ENCODE measurements at regions not wholly inside any gene's neighbourhood (a gene's known extent, or its start where the extent isn't known, plus 50 kb on each side); places are given as distances from the start of the nearest gene placed in this dataset.

DNA sequence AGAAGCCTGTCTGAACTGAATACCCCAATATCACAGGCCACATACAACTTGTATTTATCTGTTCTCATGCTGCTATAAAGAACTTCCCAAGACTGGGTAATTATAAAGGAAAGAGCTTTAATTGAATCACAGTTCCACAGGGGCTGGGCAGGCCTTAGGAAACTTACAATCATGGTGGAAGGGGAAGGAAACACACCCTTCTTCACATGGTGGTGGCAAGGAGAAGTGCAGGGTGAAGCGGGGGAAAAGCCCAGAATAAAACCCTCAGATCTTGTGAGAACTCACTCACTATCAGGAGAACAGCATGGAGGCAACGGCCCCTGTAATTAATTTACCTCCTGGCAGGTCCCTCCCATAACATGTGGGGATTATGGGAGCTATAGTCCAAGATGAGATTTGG is 50.3 kb upstream of the FNDC1 start:
- no peaks in the 10 kb centered on the region for H3K27me3 ChIP-seq (ENCODE audit: insufficient read depth, poor library complexity, severe bottlenecking)
- H3K4me3 ChIP-seq (replicated peaks; ENCODE audit: insufficient read depth, low read length), result no peak overlapping the region
- no peak for DNase-seq (ENCODE audit: low read depth in 1 of 2, low spot score in 1 of 2)
- no peak overlapping the region for H3K27ac ChIP-seq (replicated peaks)
- TF ChIP-seq, protein P1, sequence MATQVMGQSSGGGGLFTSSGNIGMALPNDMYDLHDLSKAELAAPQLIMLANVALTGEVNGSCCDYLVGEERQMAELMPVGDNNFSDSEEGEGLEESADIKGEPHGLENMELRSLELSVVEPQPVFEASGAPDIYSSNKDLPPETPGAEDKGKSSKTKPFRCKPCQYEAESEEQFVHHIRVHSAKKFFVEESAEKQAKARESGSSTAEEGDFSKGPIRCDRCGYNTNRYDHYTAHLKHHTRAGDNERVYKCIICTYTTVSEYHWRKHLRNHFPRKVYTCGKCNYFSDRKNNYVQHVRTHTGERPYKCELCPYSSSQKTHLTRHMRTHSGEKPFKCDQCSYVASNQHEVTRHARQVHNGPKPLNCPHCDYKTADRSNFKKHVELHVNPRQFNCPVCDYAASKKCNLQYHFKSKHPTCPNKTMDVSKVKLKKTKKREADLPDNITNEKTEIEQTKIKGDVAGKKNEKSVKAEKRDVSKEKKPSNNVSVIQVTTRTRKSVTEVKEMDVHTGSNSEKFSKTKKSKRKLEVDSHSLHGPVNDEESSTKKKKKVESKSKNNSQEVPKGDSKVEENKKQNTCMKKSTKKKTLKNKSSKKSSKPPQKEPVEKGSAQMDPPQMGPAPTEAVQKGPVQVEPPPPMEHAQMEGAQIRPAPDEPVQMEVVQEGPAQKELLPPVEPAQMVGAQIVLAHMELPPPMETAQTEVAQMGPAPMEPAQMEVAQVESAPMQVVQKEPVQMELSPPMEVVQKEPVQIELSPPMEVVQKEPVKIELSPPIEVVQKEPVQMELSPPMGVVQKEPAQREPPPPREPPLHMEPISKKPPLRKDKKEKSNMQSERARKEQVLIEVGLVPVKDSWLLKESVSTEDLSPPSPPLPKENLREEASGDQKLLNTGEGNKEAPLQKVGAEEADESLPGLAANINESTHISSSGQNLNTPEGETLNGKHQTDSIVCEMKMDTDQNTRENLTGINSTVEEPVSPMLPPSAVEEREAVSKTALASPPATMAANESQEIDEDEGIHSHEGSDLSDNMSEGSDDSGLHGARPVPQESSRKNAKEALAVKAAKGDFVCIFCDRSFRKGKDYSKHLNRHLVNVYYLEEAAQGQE (IDR thresholded peaks at IDR 0.05; ENCODE audit: insufficient replicate concordance, low read depth), result no peak
- TF ChIP-seq POLR2AphosphoS5 (IDR thresholded peaks at IDR 0.05; ENCODE audit: low read depth) (no peak), GABPA (IDR thresholded peaks at IDR 0.05; ENCODE audit: low read depth) (no peak), SPI1 (IDR thresholded peaks at IDR 0.05; ENCODE audit: borderline replicate concordance, low read depth) (no peak; the same call in 1 of the 2 replicates)
- TF ChIP-seq, protein P2, sequence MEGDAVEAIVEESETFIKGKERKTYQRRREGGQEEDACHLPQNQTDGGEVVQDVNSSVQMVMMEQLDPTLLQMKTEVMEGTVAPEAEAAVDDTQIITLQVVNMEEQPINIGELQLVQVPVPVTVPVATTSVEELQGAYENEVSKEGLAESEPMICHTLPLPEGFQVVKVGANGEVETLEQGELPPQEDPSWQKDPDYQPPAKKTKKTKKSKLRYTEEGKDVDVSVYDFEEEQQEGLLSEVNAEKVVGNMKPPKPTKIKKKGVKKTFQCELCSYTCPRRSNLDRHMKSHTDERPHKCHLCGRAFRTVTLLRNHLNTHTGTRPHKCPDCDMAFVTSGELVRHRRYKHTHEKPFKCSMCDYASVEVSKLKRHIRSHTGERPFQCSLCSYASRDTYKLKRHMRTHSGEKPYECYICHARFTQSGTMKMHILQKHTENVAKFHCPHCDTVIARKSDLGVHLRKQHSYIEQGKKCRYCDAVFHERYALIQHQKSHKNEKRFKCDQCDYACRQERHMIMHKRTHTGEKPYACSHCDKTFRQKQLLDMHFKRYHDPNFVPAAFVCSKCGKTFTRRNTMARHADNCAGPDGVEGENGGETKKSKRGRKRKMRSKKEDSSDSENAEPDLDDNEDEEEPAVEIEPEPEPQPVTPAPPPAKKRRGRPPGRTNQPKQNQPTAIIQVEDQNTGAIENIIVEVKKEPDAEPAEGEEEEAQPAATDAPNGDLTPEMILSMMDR (IDR thresholded peaks at IDR 0.05; ENCODE audit: insufficient read depth, low read length), result no peak

DNA sequence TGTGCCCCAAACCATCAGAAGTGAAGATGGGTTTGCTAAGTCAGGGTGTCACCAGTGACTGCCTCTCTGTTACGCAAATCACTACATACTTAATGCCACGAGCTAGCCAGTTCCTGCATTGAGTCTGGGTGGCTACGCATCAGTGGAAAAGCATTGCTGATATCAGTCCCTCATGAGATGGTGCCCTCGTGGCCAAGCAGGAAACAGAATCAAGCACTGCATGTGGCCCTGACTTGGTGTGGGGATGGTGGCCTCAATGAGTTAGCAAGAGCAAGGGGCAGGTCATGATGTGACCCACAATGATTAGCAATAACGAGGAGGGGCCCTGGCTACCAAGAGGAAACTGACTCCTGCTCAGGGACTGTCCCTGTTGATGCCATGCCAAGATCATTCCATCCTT is 51.6 kb upstream of the FNDC1 start:
- Histone ChIP-seq H3K27ac (replicated peaks) (no peak overlapping the region), H3K27me3 (ENCODE audit: insufficient read depth, poor library complexity, severe bottlenecking) (no peaks in the 10 kb centered on the region), H3K4me3 (replicated peaks; ENCODE audit: insufficient read depth, low read length) (no peak overlapping the region)
- DNase-seq (ENCODE audit: low read depth in 1 of 2, low spot score in 1 of 2), result no peak
- TF ChIP-seq POLR2AphosphoS5 (IDR thresholded peaks at IDR 0.05; ENCODE audit: low read depth) (no peak), GABPA (IDR thresholded peaks at IDR 0.05; ENCODE audit: low read depth) (no peak), SPI1 (IDR thresholded peaks at IDR 0.05; ENCODE audit: borderline replicate concordance, low read depth) (no peak)
- TF ChIP-seq, protein P2 (IDR thresholded peaks at IDR 0.05; ENCODE audit: insufficient read depth, low read length), result no peak
- TF ChIP-seq, protein P1 (IDR thresholded peaks at IDR 0.05; ENCODE audit: insufficient replicate concordance, low read depth), result no peak

DNA sequence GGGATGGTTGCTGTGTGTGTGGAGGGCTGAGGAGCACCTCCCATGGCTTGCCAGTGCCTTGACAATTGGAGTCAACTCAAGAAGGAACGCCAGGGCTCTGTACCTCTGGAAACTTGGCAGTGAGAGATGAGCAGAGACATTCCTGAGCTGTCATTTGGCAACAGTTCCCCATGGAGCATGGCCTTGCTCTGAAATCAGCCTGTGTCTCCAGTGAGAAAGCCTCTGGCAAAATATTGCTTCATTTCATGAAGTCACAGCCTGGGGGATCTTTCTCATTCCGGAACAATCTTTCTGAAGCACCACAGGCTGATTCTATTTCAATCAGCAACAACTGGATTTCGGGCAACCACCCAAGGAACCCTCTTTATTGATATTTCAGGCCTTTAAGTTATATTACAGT is 52.2 kb upstream of the FNDC1 start:
- Histone ChIP-seq H3K27me3 (ENCODE audit: insufficient read depth, poor library complexity, severe bottlenecking) (no peaks in the 10 kb centered on the region), H3K4me3 (replicated peaks; ENCODE audit: insufficient read depth, low read length) (no peak overlapping the region), H3K27ac (replicated peaks) (no peak overlapping the region)
- TF ChIP-seq, protein P2 (IDR thresholded peaks at IDR 0.05; ENCODE audit: insufficient read depth, low read length), result no peak
- TF ChIP-seq GABPA (IDR thresholded peaks at IDR 0.05; ENCODE audit: low read depth) (no peak), SPI1 (IDR thresholded peaks at IDR 0.05; ENCODE audit: borderline replicate concordance, low read depth) (no peak), POLR2AphosphoS5 (IDR thresholded peaks at IDR 0.05; ENCODE audit: low read depth) (no peak)
- TF ChIP-seq, protein P1 (IDR thresholded peaks at IDR 0.05; ENCODE audit: insufficient replicate concordance, low read depth), result no peak
- DNase-seq (ENCODE audit: low read depth in 1 of 2, low spot score in 1 of 2), result no peak

Data from HL-60 (cell line).